ENCODE measurements at regions not wholly inside any gene's neighbourhood (a gene's known extent, or its start where the extent isn't known, plus 50 kb on each side); places are given as distances from the start of the nearest gene placed in this dataset.
A peak's percentile ranks its signal among the peaks of the same experiment; 100 is the strongest.

DNA sequence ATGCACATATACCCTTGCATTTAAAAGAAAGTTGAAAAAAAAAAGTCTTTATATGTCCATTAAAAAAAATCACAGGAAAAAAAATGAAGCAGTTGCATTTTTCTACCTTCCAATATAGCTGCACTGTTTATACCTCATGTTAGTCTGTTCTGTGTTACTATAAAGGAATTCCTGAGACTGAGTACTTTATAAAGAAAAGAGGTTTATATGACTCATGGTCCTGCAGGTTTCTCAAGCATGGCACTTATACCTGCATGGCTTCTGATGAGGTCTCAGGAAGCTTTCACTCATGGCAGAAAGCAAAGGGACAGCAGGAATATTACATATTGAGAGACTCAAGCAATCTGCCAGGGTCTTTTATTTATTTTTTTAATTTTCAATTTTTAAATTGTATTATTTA is 277.2 kb upstream of the BCHE start:
- TF ChIP-seq, protein P1, sequence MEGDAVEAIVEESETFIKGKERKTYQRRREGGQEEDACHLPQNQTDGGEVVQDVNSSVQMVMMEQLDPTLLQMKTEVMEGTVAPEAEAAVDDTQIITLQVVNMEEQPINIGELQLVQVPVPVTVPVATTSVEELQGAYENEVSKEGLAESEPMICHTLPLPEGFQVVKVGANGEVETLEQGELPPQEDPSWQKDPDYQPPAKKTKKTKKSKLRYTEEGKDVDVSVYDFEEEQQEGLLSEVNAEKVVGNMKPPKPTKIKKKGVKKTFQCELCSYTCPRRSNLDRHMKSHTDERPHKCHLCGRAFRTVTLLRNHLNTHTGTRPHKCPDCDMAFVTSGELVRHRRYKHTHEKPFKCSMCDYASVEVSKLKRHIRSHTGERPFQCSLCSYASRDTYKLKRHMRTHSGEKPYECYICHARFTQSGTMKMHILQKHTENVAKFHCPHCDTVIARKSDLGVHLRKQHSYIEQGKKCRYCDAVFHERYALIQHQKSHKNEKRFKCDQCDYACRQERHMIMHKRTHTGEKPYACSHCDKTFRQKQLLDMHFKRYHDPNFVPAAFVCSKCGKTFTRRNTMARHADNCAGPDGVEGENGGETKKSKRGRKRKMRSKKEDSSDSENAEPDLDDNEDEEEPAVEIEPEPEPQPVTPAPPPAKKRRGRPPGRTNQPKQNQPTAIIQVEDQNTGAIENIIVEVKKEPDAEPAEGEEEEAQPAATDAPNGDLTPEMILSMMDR (conservative IDR thresholded peaks at IDR 0.05; ENCODE audit: low read depth, low read length), result no peak
- TF ChIP-seq EZH2phosphoT487 (IDR thresholded peaks at IDR 0.05; ENCODE audit: borderline replicate concordance, low read length), result no peak
- TF ChIP-seq EZH2 (IDR thresholded peaks at IDR 0.05; ENCODE audit: low read length, unreplicated experiment), result no peak
- CTCF ChIA-PET, result no interaction called here
- no peak for ATAC-seq

DNA sequence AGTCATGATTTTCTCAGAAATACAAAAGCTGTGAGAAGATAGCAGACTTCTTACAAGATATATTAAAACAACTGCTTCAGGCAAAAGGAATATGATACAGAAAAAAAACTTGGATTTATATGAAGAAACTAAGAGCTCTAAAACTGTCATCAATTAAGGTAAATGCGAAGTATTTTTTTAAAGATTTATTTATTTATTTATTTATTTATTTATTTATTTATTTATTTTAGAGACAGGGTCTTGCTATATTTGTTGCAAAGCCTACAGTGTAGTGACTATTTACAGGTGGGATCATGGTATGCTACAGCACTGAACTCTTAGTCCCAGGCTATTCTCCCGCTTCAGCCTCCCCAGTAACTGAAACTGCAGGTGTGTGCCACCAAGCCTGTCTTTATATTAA is 274.3 kb upstream of the BCHE start:
- H3K79me2 ChIP-seq (ENCODE audit: low read length), result no peaks in the 10 kb centered on the region
- DNase-seq (no peak), ATAC-seq (no peak)
- H3K9me2 ChIP-seq (replicated peaks; ENCODE audit: low read length), result no peaks in the 10 kb centered on the region
- BruUV-seq (replicated peaks), result no TSS peak
- no peak overlapping the region for H3K4me2 ChIP-seq (ENCODE audit: low read length)
- no peak overlapping the region for H2AFZ ChIP-seq (ENCODE audit: low read length)
- no peaks in the 10 kb centered on the region for H3K27me3 ChIP-seq (ENCODE audit: low read length)
- ChIA-PET CTCF (no interaction called here), POLR2A (ENCODE audit: unreplicated experiment) (no interaction called here)
- H3F3A ChIP-seq (ENCODE audit: low read length, unreplicated experiment), result no peaks in the 10 kb centered on the region
- intact Hi-C loops (cut with micrococcal nuclease), result no loop called here
- H3K4me3 ChIP-seq (ENCODE audit: low read length), result no peak overlapping the region
- H3K36me3 ChIP-seq (ENCODE audit: low read depth, low read length), result no peaks in the 10 kb centered on the region
- TF ChIP-seq EZH2 (IDR thresholded peaks at IDR 0.05; ENCODE audit: low read length, unreplicated experiment), result no peak
- TF ChIP-seq, protein P1 (conservative IDR thresholded peaks at IDR 0.05; ENCODE audit: low read depth, low read length), result no peak
- TF ChIP-seq EZH2phosphoT487 (IDR thresholded peaks at IDR 0.05; ENCODE audit: borderline replicate concordance, low read length), result no peak
- H3K9ac ChIP-seq (ENCODE audit: low read length), result no peak overlapping the region
- H4K20me1 ChIP-seq (ENCODE audit: low read length), result no peaks in the 10 kb centered on the region
- H3K27ac ChIP-seq (ENCODE audit: low read length), result no peak overlapping the region
- H3K9me3 ChIP-seq (ENCODE audit: low read length), result no peaks in the 10 kb centered on the region
- 0 out of 2 replicates have a peak, but pooled peaks cover 8% of the 10 kb centered on the region for H3K4me1 ChIP-seq (ENCODE audit: insufficient read depth, low read length)

More for the DNA sequence above, 277.2 kb upstream of the BCHE start:
- Histone ChIP-seq H3K4me1 (ENCODE audit: insufficient read depth, low read length) (0 out of 2 replicates have a peak, but pooled peaks cover 8% of the 10 kb centered on the region), H3K9me2 (replicated peaks; ENCODE audit: low read length) (no peaks in the 10 kb centered on the region), H3K9me3 (ENCODE audit: low read length) (no peaks in the 10 kb centered on the region), H3K9ac (ENCODE audit: low read length) (no peak overlapping the region), H3K36me3 (ENCODE audit: low read depth, low read length) (no peaks in the 10 kb centered on the region), H3K27ac (ENCODE audit: low read length) (no peak overlapping the region), H3K79me2 (ENCODE audit: low read length) (no peaks in the 10 kb centered on the region), H2AFZ (ENCODE audit: low read length) (no peak overlapping the region), H4K20me1 (ENCODE audit: low read length) (no peaks in the 10 kb centered on the region), H3K27me3 (ENCODE audit: low read length) (no peaks in the 10 kb centered on the region), H3K4me3 (ENCODE audit: low read length) (no peak overlapping the region), H3K4me2 (ENCODE audit: low read length) (no peak overlapping the region), H3F3A (ENCODE audit: low read length, unreplicated experiment) (no peaks in the 10 kb centered on the region)
- POLR2A ChIA-PET (ENCODE audit: unreplicated experiment), result no interaction called here
- intact Hi-C loops (cut with micrococcal nuclease), result no loop called here
- BruUV-seq (replicated peaks), result no TSS peak
- DNase-seq, result peak; percentile 20

DNA sequence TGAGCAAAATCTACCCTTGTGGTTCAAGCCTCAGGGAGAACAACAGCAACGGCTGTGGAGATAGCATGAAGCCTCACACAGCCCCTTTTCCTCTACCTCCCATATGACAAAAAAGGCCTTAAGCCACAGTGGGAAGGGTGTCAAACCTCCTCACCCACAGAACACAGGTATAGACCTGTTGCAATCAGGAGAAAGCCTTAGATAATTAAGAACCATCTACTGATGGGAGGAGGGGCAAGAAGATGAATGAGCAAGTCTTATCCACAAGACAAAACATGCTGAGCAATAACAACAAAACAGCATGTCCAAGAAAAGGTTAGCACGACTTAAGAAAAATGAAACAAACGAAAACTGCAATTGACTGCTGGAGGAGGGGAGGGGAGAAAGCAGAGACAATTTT is 272.9 kb upstream of the BCHE start:
- BruUV-seq (replicated peaks), result no TSS peak
- Histone ChIP-seq H3K4me1 (ENCODE audit: insufficient read depth, low read length) (0 out of 2 replicates have a peak, but pooled peaks cover 8% of the 10 kb centered on the region), H3K36me3 (ENCODE audit: low read depth, low read length) (no peaks in the 10 kb centered on the region), H3F3A (ENCODE audit: low read length, unreplicated experiment) (no peaks in the 10 kb centered on the region), H3K27me3 (ENCODE audit: low read length) (no peaks in the 10 kb centered on the region), H3K4me3 (ENCODE audit: low read length) (no peak overlapping the region), H3K9me2 (replicated peaks; ENCODE audit: low read length) (no peaks in the 10 kb centered on the region), H3K79me2 (ENCODE audit: low read length) (no peaks in the 10 kb centered on the region), H3K9ac (ENCODE audit: low read length) (no peak overlapping the region), H4K20me1 (ENCODE audit: low read length) (no peaks in the 10 kb centered on the region), H3K9me3 (ENCODE audit: low read length) (no peaks in the 10 kb centered on the region), H3K27ac (ENCODE audit: low read length) (no peak overlapping the region), H3K4me2 (ENCODE audit: low read length) (0 out of 2 replicates have a peak overlapping the region, but pooled peaks have one; percentile 6), H2AFZ (ENCODE audit: low read length) (peak overlapping the region; percentile 49; the same call in 1 of the 2 replicates)
- ChIA-PET CTCF (no interaction called here), POLR2A (ENCODE audit: unreplicated experiment) (no interaction called here)
- DNase-seq, result no peak
- intact Hi-C loops (cut with micrococcal nuclease), result no loop called here
- TF ChIP-seq, protein P1 (conservative IDR thresholded peaks at IDR 0.05; ENCODE audit: low read depth, low read length), result no peak
- TF ChIP-seq EZH2phosphoT487 (IDR thresholded peaks at IDR 0.05; ENCODE audit: borderline replicate concordance, low read length) (no peak), EZH2 (IDR thresholded peaks at IDR 0.05; ENCODE audit: low read length, unreplicated experiment) (no peak)
- no peak for ATAC-seq
